GM12878 (cell line): ENCODE measurements at regions not wholly inside any gene's neighbourhood (a gene's known extent, or its start where the extent isn't known, plus 50 kb on each side); places are given as distances from the start of the nearest gene placed in this dataset.

Source experiments
- ATAC-seq: fragments of 200-7000 bp; cut with Tn5 transposase; 3 replicates; pipeline ENCODE4 v1.9.1; 2020; ENCODE audit warnings: mild to moderate bottlenecking, moderate library complexity
- BruUV-seq: library from RNA; stranded (reverse); fragments of 400-500 nt; replicated peaks from 2 replicates; lab custom pipeline; 2021; lab: Mats Ljungman, UMichigan
- CTCF ChIA-PET: fragments of 300-600 bp; sonication (Branson Sonifier 250); formaldehyde crosslinking; extraction: SDS; loops from one replicate; lab custom pipeline; 2021; ENCODE audit warnings: inconsistent platforms; lab: Yijun Ruan, JAX
- POLR2A ChIA-PET: fragments of 350-600 bp; formaldehyde crosslinking; extraction: SDS; loops from one replicate; lab custom pipeline; 2021; ENCODE audit warnings: inconsistent platforms; lab: Charles Lee
- RAD21 ChIA-PET: fragments of 300-600 bp; sonication (Branson Sonifier 250); formaldehyde crosslinking; loops from one replicate; lab custom pipeline; 2023; ENCODE audit warnings: antibody characterized with exemption; ENCODE audit not compliant: unreplicated experiment; lab: Charles Lee
- SMC1A ChIA-PET: fragments of 300-600 bp; sonication (Branson Sonifier 250); formaldehyde crosslinking; loops from one replicate; lab custom pipeline; 2023; ENCODE audit not compliant: unreplicated experiment, uncharacterized antibody; lab: Charles Lee
- DNase-seq: peaks from one replicate; pipeline ENCODE4 v3.0.0-alpha.2; 2011; ENCODE audit warnings: low read depth, low spot score
- FAIRE-seq: peaks from 3 replicates; lab custom pipeline; 2011; peaks lifted over from hg19 to GRCh38; lab: Jason Lieb, UNC
- H2AFZ ChIP-seq: 2 replicates; pipeline ENCODE4 v1.6.0; 2011; ENCODE audit warnings: low read depth, low read length, control low read depth; ENCODE audit not compliant: control insufficient read depth
- H3K27ac ChIP-seq: 2 replicates; pipeline ENCODE4 v1.5.1; 2011; ENCODE audit warnings: control low read depth; ENCODE audit not compliant: control insufficient read depth, insufficient read depth
- H3K27me3 ChIP-seq, 2 experiments: replicated peaks in 1 of 2; 2 replicates each; pipeline versions ENCODE4 v1.6.0 to v1.6.1; 2011; ENCODE audit warnings: low read length in 1 of 2; ENCODE audit not compliant: control insufficient read depth in 2 of 2, insufficient read depth in 2 of 2
- H3K36me3 ChIP-seq, 2 experiments: 2 replicates each; pipeline ENCODE4 v1.5.1; 2011; ENCODE audit warnings: low read length in 1 of 2; ENCODE audit not compliant: control insufficient read depth in 2 of 2, insufficient read depth in 2 of 2
- H3K4me1 ChIP-seq: 2 replicates; pipeline ENCODE4 v1.6.1; 2011; ENCODE audit warnings: mild to moderate bottlenecking, low read length, moderate library complexity, mixed read lengths; ENCODE audit not compliant: control insufficient read depth, insufficient read depth
- H3K4me2 ChIP-seq: 2 replicates; pipeline ENCODE4 v1.6.0; 2011; ENCODE audit warnings: control low read depth; ENCODE audit not compliant: control insufficient read depth, insufficient read depth
- H3K4me3 ChIP-seq: fragments of 200-600 bp; sonication (generic); 2 replicates; pipeline ENCODE4 v1.5.1; 2016
- H3K79me2 ChIP-seq: 2 replicates; pipeline ENCODE4 v1.6.0; 2011; ENCODE audit warnings: low read length; ENCODE audit not compliant: control insufficient read depth, insufficient read depth
- H3K9ac ChIP-seq: 2 replicates; pipeline ENCODE4 v1.8.0; 2011; ENCODE audit warnings: low read length, control low read depth, mixed read lengths; ENCODE audit not compliant: control insufficient read depth, insufficient read depth
- H3K9me3 ChIP-seq: replicated peaks from 3 replicates; pipeline ENCODE4 v1.5.1; 2011; ENCODE audit warnings: mild to moderate bottlenecking, low read length; ENCODE audit not compliant: control insufficient read depth, insufficient read depth
- H4K20me1 ChIP-seq: 2 replicates; pipeline ENCODE4 v1.6.0; 2011; ENCODE audit not compliant: control insufficient read depth, insufficient read depth
- EP300 ChIP-seq, 2 experiments: fragments of 150-350 bp in 1 of 2; IDR thresholded peaks; 2 replicates each; pipeline ENCODE4 v1.6.1; 2011 to 2012; ENCODE audit warnings: low read depth in 2 of 2, low read length in 2 of 2, borderline replicate concordance in 1 of 2, improper control_type of control experiment in 1 of 2, inconsistent platforms in 1 of 2; ENCODE audit not compliant: control insufficient read depth in 1 of 2
- GABPA ChIP-seq: IDR thresholded peaks from 2 replicates; pipeline ENCODE4 v1.6.1; 2014; ENCODE audit warnings: antibody characterized with exemption, low read depth, mild to moderate bottlenecking, inconsistent platforms
- IRF4 ChIP-seq: IDR thresholded peaks from 2 replicates; pipeline ENCODE4 v1.6.1; 2011; ENCODE audit warnings: low read depth, low read length
- LARP7 ChIP-seq: fragments of 450-650 bp; IDR thresholded peaks from 2 replicates; pipeline ENCODE4 v1.6.1; 2017; ENCODE audit warnings: mild to moderate bottlenecking
- NBN ChIP-seq: fragments of 450-650 bp; IDR thresholded peaks from 2 replicates; pipeline ENCODE4 v1.6.1; 2016
- NR2C2 ChIP-seq: IDR thresholded peaks from 2 replicates; pipeline ENCODE4 v1.6.1; 2011; ENCODE audit warnings: borderline replicate concordance, low read depth; ENCODE audit not compliant: control insufficient read depth, insufficient read length
- NR2F1 ChIP-seq: fragments of 450-650 bp; conservative IDR thresholded peaks from 2 replicates; pipeline ENCODE4 v1.6.1; 2017; ENCODE audit warnings: mild to moderate bottlenecking
- POLR2AphosphoS5 ChIP-seq: IDR thresholded peaks from 2 replicates; pipeline ENCODE4 v1.6.1; 2011; ENCODE audit warnings: mild to moderate bottlenecking, low read length, inconsistent platforms
- WRNIP1 ChIP-seq: IDR thresholded peaks from 2 replicates; pipeline ENCODE4 v1.6.1; 2011; ENCODE audit warnings: low read depth, low read length, improper control_type of control experiment, borderline replicate concordance
- WGBS: methylation state at CpG from one replicate; pipeline ENCODE4 v1.1.6; 2016; ENCODE audit warnings: low lambda C conversion rate; ENCODE audit not compliant: insufficient replicate concordance, insufficient coverage; ENCODE audit errors: missing lambda C conversion rate; 5-methylcytosine and 5-hydroxymethylcytosine counted together
- in situ Hi-C: fragments of 300-500 bp; cut with MboI; formaldehyde crosslinking; loops from 9 replicates; pipeline ENCODE4 v1.14.3; 2018; ENCODE audit warnings: mixed read lengths
- intact Hi-C: fragments of 100-400 bp; cut with micrococcal nuclease; formaldehyde crosslinking; loops from one replicate; pipeline ENCODE4 v1.14.2; 2022; ENCODE audit not compliant: unreplicated experiment
- TF ChIP-seq, protein P1 (sequence below): IDR thresholded peaks from 2 replicates; pipeline ENCODE4 v1.6.1; 2011; ENCODE audit warnings: borderline replicate concordance, low read depth, mild to moderate bottlenecking, moderate library complexity, mixed read lengths, low read length; ENCODE audit not compliant: insufficient read depth; ENCODE audit errors: extremely low read length
- TF ChIP-seq, protein P2 (sequence below): fragments of 450-650 bp; IDR thresholded peaks from 2 replicates; pipeline ENCODE4 v1.6.1; 2016; ENCODE audit warnings: mild to moderate bottlenecking
- TF ChIP-seq, protein P3 (sequence below): fragments of 450-650 bp; IDR thresholded peaks from 2 replicates; pipeline ENCODE4 v1.6.1; 2017; ENCODE audit warnings: mild to moderate bottlenecking

DNA sequence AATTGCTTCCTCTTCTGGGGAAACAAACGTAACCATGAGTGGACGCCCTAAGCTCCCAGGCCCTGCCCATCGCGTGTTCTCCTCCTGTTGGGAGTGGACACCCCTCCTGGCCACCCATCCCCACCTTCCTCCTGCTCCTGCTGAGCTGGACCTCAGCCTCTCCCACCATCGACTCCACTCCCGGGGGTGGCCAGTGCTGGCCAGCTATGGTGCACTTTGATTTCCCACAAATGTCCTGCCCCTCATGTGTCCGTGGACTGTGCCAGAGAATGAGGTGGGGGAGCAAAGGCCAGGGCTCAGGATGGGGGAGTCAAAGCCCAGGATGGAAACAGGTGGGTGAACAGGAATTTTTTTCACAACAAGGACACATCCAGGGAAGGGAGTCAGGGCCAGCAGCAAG is 62.8 kb downstream of the MED10 start:
- intact Hi-C loops (no loop called here), in situ Hi-C loops (no loop called here)
- Histone ChIP-seq H3K9me3 (no peaks in the 10 kb centered on the region; the same call in 2 of the 3 replicates), H3K36me3 (no peaks in the 10 kb centered on the region), H3K27ac (no peak overlapping the region), H2AFZ (no peak overlapping the region), H3K9ac (no peak overlapping the region), H3K4me2 (no peak overlapping the region), H3K4me3 (no peak overlapping the region), H3K79me2 (no peaks in the 10 kb centered on the region), H4K20me1 (no peaks in the 10 kb centered on the region), H3K27me3 (no peaks in the 10 kb centered on the region), H3K4me1 (no peaks in the 10 kb centered on the region)
- ATAC-seq (no peak), FAIRE-seq (no peak), DNase-seq (no peak)
- ChIA-PET SMC1A (no interaction called here), CTCF (interaction anchor here (0.6 kb wide), 1 partner anchor 109 kb away, joined by 3 read pairs; no protein-coding TSS in a partner anchor), RAD21 (no interaction called here), POLR2A (interaction anchor here (1.1 kb wide), 1 partner anchor 35 kb away, joined by 3 read pairs; no protein-coding TSS in a partner anchor)
- 17% methylated on average over 7 of the region's 7 CpGs for WGBS
- TF ChIP-seq, protein P1, sequence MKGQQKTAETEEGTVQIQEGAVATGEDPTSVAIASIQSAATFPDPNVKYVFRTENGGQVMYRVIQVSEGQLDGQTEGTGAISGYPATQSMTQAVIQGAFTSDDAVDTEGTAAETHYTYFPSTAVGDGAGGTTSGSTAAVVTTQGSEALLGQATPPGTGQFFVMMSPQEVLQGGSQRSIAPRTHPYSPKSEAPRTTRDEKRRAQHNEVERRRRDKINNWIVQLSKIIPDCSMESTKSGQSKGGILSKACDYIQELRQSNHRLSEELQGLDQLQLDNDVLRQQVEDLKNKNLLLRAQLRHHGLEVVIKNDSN: no peak
- TF ChIP-seq POLR2AphosphoS5 (no peak), WRNIP1 (no peak), IRF4 (no peak), LARP7 (no peak), NBN (no peak), NR2F1 (no peak), NR2C2 (no peak), GABPA (no peak), EP300 (IDR thresholded peaks at IDR 0.05; ENCODE audit: borderline replicate concordance in 1 of 2, control insufficient read depth in 1 of 2, low read depth in 2 of 2, low read length in 2 of 2) (no peak)
- TF ChIP-seq, protein P2, sequence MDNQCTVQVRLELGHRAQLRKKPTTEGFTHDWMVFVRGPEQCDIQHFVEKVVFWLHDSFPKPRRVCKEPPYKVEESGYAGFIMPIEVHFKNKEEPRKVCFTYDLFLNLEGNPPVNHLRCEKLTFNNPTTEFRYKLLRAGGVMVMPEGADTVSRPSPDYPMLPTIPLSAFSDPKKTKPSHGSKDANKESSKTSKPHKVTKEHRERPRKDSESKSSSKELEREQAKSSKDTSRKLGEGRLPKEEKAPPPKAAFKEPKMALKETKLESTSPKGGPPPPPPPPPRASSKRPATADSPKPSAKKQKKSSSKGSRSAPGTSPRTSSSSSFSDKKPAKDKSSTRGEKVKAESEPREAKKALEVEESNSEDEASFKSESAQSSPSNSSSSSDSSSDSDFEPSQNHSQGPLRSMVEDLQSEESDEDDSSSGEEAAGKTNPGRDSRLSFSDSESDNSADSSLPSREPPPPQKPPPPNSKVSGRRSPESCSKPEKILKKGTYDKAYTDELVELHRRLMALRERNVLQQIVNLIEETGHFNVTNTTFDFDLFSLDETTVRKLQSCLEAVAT: no peak
- TF ChIP-seq, protein P3, sequence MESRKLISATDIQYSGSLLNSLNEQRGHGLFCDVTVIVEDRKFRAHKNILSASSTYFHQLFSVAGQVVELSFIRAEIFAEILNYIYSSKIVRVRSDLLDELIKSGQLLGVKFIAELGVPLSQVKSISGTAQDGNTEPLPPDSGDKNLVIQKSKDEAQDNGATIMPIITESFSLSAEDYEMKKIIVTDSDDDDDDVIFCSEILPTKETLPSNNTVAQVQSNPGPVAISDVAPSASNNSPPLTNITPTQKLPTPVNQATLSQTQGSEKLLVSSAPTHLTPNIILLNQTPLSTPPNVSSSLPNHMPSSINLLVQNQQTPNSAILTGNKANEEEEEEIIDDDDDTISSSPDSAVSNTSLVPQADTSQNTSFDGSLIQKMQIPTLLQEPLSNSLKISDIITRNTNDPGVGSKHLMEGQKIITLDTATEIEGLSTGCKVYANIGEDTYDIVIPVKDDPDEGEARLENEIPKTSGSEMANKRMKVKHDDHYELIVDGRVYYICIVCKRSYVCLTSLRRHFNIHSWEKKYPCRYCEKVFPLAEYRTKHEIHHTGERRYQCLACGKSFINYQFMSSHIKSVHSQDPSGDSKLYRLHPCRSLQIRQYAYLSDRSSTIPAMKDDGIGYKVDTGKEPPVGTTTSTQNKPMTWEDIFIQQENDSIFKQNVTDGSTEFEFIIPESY: no peak
- no TSS peak for BruUV-seq
